Ishikawa (cell line): ENCODE measurements at regions not wholly inside any gene's neighbourhood (a gene's known extent, or its start where the extent isn't known, plus 50 kb on each side); places are given as distances from the start of the nearest gene placed in this dataset.

Experiments
- CEBPB ChIP-seq: IDR thresholded peaks from 2 replicates; pipeline ENCODE4 v1.6.1; 2012
- CREB1 ChIP-seq: IDR thresholded peaks from 2 replicates; pipeline ENCODE4 v1.6.1; 2012; ENCODE audit warnings: low read depth
- EGR1 ChIP-seq: IDR thresholded peaks from 2 replicates; pipeline ENCODE4 v1.6.1; 2012
- EP300 ChIP-seq: IDR thresholded peaks from 2 replicates; pipeline ENCODE4 v1.6.1; 2012; ENCODE audit warnings: borderline replicate concordance
- FOXM1 ChIP-seq: IDR thresholded peaks from 2 replicates; pipeline ENCODE4 v1.6.1; 2012; ENCODE audit warnings: low read depth, borderline replicate concordance
- NFIC ChIP-seq: IDR thresholded peaks from 2 replicates; pipeline ENCODE4 v1.6.1; 2012
- RAD21 ChIP-seq: IDR thresholded peaks from 2 replicates; pipeline ENCODE4 v1.6.1; 2012; ENCODE audit warnings: low read depth
- REST ChIP-seq: IDR thresholded peaks from 2 replicates; pipeline ENCODE4 v1.6.1; 2012; ENCODE audit warnings: low read depth, mild to moderate bottlenecking
- TAF1 ChIP-seq: IDR thresholded peaks from 2 replicates; pipeline ENCODE4 v1.6.1; 2012; ENCODE audit warnings: low read depth, mild to moderate bottlenecking
- TCF12 ChIP-seq: IDR thresholded peaks from 2 replicates; pipeline ENCODE4 v1.6.1; 2012; ENCODE audit warnings: low read depth
- TEAD4 ChIP-seq: IDR thresholded peaks from 2 replicates; pipeline ENCODE4 v1.6.1; 2012
- USF1 ChIP-seq: IDR thresholded peaks from 2 replicates; pipeline ENCODE4 v1.6.1; 2012
- YY1 ChIP-seq: IDR thresholded peaks from 2 replicates; pipeline ENCODE4 v1.6.1; 2012; ENCODE audit warnings: low read depth
- ZBTB7A ChIP-seq: IDR thresholded peaks from 2 replicates; pipeline ENCODE4 v1.6.1; 2012; ENCODE audit warnings: low read depth
- TF ChIP-seq, protein P1 (sequence below): IDR thresholded peaks from 2 replicates; pipeline ENCODE4 v1.6.1; 2012

DNA sequence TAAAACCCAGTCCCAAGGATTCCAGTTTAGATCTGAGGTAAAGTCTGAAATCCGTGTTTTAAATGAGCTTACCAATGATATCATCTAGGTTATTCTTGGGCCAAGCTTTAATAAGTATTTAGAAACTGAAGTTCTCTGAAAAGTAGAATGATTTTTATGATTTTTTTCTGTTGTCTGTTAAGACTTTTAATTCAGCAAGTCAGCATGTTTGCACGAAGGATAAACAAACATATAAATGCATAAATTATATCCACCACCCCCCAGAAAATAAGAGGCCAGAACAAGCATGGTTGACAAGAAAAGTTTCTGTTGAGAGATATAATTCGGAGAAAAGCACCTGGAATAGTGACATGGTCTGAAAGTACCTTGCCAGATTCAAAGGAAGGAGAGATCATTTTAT, 655.7 kb downstream of the NOVA1 start:
- TF ChIP-seq ZBTB7A, result no peak
- TF ChIP-seq RAD21, result no peak
- TF ChIP-seq CREB1, result no peak
- TF ChIP-seq TAF1, result no peak

- TF ChIP-seq USF1 (no peak), FOXM1 (no peak), CREB1 (no peak), TAF1 (no peak), YY1 (no peak), TEAD4 (no peak), CEBPB (no peak), TCF12 (no peak), REST (no peak), EGR1 (no peak), RAD21 (no peak), NFIC (no peak), ZBTB7A (no peak)
- TF ChIP-seq, protein P1, sequence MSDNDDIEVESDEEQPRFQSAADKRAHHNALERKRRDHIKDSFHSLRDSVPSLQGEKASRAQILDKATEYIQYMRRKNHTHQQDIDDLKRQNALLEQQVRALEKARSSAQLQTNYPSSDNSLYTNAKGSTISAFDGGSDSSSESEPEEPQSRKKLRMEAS, result no peak
Measured at GRCh38 chr14:25933731-25934130, 664.1 kb downstream of the NOVA1 start.

- TF ChIP-seq YY1, result no peak
Measured at GRCh38 chr14:25929881-25930615, 667.8 kb downstream of the NOVA1 start.

GRCh38 chr14:25911831-25912230, 686.0 kb downstream of the NOVA1 start:
- TF ChIP-seq TEAD4, result no peak
- no peak for TF ChIP-seq FOXM1
- no peak for TF ChIP-seq ZBTB7A
- TF ChIP-seq TAF1, result no peak
- no peak for TF ChIP-seq EGR1
- no peak for TF ChIP-seq CREB1

- no peak for TF ChIP-seq NFIC
- no peak for TF ChIP-seq TCF12
- TF ChIP-seq TAF1, result no peak
- TF ChIP-seq ZBTB7A, result no peak
- no peak for TF ChIP-seq YY1
- TF ChIP-seq EGR1, result no peak
- TF ChIP-seq, protein P1, result no peak
- TF ChIP-seq EP300, result no peak
- no peak for TF ChIP-seq TEAD4
- TF ChIP-seq FOXM1, result no peak
- TF ChIP-seq CREB1, result no peak
Measured at GRCh38 chr14:25909045-25909747, 688.6 kb downstream of the NOVA1 start.

- TF ChIP-seq USF1 (no peak), ZBTB7A (no peak), FOXM1 (no peak), TAF1 (no peak), TEAD4 (no peak)
Measured at GRCh38 chr14:25908277-25909044, 689.4 kb downstream of the NOVA1 start.

DNA sequence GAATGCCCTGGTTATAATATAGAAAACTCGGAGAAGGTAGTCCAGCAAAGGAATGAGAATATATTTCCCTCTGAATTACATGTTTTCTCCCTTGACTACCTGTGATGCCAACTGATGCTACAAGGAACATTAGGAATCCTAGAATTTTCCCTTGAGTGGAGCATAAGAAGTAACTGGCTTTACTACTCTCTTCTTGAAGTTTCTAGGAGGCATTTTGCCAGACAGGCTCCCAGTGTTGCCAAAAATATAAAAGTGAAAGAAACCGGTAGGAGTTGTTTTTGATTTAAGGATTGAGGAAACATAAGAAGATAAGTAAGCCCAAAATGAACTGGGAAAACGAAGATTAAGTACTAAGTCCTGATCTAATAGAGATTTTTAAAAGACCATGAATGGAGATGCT, 693.4 kb downstream of the NOVA1 start:
- TF ChIP-seq USF1, result no peak
- TF ChIP-seq REST, result no peak
- no peak for TF ChIP-seq FOXM1
- TF ChIP-seq TAF1, result no peak
- no peak for TF ChIP-seq YY1
- no peak for TF ChIP-seq TCF12
- no peak for TF ChIP-seq ZBTB7A
- no peak for TF ChIP-seq CEBPB
- TF ChIP-seq EP300, result no peak
- TF ChIP-seq, protein P1, result no peak
- TF ChIP-seq CREB1, result no peak
- TF ChIP-seq TEAD4, result no peak
- TF ChIP-seq RAD21, result no peak
